Kasumi-1 (cell line): ENCODE measurements at regions not wholly inside any gene's neighbourhood (a gene's known extent, or its start where the extent isn't known, plus 50 kb on each side); places are given as distances from the start of the nearest gene placed in this dataset.
A peak's percentile ranks its signal among the peaks of the same experiment; 100 is the strongest.
"Not testable (repeated sequence)": the region's sequence is repeated elsewhere in the genome, so short reads cannot be mapped to it uniquely, and the experiment has no call there.

Experiments used
- DNase-seq, 2 experiments: peaks; one replicate each; lab custom pipeline; 2025; lab: John Stamatoyannopoulos, UW

DNA sequence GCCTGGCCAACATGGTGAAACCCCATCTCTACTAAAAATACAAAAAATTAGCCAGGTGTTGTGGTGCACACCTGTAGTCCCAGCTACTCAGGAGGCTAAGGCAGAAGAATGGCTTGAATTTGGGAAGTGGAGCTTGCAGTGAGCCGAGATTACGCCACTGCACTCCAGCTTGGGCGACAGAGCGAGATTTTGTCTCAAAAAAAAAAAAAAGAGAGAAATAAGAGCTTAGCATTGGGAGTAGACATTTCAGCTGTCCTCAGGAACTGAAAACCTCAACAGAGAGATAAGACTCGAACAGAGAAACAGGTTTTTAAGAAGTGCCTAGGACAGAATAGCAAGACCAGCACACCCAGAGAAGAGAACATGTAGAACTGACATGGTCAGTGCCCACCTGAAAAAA lies 262.6 kb upstream of the RAB4A start:
- DNase-seq: not testable (repeated sequence)

DNA sequence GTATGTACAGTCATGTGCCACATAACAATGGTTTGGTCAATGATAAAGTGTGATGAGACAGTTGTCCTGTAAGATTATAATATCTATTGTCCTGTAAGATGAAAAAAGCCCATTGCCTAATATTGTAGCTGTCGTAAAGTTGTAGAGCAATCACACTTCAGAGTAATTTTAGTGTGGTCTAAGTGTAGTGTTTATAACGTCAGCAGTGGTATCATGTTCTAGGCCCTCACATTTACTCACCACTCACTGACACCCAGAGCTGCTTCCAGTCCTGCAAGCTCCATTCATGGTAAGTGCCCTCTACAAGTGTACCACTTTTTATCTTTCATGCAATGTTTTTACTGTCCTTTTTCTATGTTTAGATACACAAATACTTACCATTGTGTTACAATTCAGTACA lies 259.9 kb upstream of the RAB4A start:
- no peak for DNase-seq

DNA sequence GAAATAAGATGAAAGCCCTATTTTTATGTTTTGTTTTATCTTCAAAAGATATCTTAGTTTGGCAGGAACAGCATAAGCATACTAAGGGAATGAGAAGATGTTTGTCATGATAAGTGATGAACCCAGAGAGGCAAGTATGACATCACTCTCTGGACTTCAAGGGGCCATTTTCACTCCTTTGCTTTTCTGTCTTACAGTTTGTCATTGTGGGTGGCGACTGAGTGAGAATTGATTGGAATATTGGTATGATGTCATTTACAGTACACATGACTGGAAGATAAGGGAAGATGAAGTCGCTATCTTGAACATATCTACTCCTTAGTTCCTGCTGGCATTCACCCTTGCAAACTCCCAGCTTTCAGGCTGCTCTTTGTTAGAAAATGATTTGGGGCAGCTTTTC lies 258.1 kb upstream of the RAB4A start:
- DNase-seq: no peak

DNA sequence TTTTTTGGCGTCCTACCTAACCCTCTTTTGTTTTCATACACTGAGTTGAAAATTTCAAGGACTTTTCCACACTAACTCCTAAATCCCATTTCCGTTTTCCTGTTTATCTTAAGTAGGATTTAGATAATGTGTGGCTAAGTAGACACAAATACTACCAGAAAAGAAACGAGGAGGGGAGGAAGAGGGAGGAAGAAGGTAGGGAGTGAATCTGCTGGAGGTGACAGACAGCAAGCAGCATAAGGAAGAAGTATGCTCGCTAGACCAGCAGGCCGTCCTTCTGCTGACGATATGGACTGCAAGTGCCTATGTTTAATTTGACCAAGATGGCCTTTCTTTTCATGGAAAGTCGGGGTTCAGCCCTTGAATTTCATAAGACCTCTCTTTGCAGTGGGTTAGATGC lies 256.9 kb upstream of the RAB4A start:
- DNase-seq: no peak

DNA sequence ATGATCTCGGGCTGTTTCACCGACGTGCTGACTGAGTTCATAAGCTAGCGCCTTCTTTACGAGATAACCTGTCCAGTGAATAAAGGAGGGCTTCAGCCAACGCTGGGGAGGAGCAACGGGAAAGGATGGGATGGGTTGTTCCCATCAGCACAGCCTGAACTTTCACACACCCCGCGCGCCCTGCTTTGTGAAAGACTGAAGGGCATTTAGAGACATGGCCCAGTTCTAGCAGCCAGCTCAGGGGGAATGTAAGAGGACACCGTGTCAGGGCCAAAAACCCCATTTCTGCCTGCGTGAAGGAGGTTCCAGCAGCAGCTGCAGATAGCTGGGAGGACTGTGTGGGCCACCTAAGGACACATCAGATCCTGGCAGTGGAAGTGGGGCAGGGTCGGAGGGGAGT lies 255.1 kb upstream of the RAB4A start:
- no peak for DNase-seq

DNA sequence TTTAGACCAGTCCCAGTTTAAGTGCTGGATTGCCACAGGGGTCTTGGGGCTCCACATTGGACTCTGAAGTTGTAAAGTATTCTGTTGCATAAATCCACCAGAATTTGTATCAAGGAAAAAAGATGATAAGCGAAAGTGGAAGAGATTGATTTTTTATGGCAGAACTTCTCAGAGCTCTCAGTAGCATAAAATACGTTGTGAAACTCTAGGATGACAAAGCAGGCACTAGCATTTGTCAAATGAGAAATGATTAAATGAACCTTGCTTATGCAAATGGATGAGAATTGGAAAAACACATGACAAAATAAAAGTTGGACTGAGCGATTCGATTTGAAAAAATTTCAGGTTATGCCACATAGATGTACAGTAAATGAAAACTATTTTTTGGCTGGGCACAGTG lies 253.8 kb upstream of the RAB4A start:
- no peak for DNase-seq

- DNase-seq: no peak
These were observed 252.1 kb upstream of the RAB4A start for GRCh38 chr1:229018674-229019295.

DNA sequence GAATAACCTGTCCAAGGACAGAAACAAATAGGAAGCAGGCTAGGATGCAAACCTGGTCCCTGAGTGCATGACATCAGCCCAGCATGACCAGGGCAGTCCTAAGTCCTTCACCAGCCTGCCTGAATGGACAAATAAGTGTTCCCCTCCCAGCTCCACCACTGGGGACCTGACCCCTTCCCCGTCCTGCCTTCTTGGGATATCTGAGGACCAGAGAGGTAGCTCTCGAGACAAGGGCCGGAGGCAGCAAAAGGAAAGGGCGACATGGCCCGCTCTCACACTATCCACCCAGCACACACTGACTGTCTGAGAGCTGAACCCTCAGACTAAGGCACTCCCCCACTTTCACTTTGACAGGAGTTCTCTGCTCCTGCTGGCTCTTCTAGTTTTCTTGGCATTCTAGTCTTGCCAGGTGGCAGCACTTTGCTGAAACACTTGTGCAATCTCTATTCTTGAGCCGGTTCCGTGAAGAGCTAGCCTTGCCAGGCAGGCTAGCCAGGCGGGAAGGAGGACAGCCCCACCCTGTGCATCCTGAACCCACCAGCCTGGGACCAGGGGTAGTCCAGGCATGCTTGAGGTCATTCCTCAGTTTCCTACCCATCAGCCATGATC lies 251.1 kb upstream of the RAB4A start:
- no peak for DNase-seq

DNA sequence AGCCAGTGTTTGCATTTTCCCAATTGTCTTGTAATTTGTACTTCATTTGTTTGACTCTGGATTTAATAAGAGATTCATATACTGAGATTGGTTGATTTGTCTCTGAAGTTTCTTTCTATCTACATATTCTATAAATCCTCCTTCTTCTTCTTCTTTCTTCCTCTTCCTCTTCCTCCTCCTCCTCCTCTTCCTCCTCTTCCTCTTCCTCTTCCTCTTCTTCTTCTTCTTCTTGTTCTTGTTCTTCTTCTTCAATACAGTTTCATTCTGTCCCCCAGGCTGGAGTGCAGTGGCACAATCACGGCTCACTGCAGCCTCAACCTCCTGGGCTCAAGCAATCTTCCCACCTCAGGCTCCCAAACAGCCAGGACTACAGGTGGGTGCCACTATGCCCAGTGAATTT lies 249.9 kb upstream of the RAB4A start:
- DNase-seq: not testable (repeated sequence)

DNA sequence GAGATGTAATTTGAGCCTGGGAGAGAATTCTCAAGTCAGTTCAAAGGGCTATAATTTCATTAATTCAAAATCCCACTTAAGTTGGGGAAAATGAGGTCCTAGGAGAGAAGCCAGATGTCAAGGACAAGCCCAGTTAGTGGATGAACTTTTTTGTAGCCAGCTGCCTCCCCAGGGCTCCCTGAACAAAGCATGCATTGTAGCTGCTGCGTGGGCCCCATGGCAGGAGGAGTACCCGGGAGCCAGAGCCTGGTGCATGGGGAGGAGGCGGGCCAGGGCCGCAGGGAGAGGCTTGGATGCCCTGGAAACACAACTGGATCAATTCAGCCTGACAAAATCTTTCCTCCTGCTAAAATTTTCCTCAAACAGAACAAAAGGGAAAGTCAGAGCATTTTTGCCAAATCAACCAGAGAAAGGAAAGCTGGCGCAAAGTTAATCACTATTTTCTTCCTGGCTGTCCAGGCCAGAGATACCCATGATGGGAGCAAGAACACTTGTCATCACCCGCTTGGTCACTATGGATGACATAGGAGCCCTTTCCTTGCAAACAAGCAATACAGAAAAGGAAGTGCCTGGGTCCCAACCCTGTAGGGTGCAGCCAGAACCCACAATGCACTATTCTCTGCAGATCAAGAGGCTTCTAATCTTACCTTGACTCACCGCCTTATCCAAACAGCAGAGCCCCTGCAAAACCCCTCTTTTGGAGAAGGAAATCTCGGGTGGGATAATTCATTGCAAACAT lies 248.1 kb upstream of the RAB4A start:
- DNase-seq: peak; percentile 18 to 22

- peak; percentile 84 to 86 for DNase-seq
These were observed 247.1 kb upstream of the RAB4A start for GRCh38 chr1:229023651-229024300.

- peak; percentile 62 to 74 for DNase-seq
These were observed 246.3 kb upstream of the RAB4A start for GRCh38 chr1:229024528-229025130.

GRCh38 chr1:229025576-229025975 lies 245.3 kb upstream of the RAB4A start:
- DNase-seq: no peak

DNA sequence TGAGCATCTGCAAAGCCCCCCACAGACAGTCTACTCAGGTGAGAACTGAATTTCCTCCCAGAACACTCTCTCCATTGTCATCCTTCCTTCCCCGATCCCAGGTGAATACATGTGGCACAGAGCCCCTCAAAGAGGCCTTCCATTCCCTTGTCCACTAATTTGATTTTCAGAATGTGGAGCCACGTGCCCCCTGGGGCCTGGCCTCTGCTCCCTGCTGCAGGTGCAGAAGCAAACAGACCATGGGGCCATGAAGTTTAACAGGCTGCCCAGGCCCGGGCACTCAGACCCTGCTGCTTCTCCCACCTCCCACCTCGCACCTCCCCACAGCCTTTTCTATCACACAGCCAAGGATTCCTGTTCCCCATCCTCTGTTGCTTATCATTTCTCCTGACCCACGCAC lies 243.8 kb upstream of the RAB4A start:
- DNase-seq: no peak

GRCh38 chr1:229027622-229028182 lies 243.2 kb upstream of the RAB4A start:
- DNase-seq: peak; percentile 83 to 89

GRCh38 chr1:229028544-229028943 lies 242.4 kb upstream of the RAB4A start:
- peak in 1 of 2 experiments; percentile 15 for DNase-seq

DNA sequence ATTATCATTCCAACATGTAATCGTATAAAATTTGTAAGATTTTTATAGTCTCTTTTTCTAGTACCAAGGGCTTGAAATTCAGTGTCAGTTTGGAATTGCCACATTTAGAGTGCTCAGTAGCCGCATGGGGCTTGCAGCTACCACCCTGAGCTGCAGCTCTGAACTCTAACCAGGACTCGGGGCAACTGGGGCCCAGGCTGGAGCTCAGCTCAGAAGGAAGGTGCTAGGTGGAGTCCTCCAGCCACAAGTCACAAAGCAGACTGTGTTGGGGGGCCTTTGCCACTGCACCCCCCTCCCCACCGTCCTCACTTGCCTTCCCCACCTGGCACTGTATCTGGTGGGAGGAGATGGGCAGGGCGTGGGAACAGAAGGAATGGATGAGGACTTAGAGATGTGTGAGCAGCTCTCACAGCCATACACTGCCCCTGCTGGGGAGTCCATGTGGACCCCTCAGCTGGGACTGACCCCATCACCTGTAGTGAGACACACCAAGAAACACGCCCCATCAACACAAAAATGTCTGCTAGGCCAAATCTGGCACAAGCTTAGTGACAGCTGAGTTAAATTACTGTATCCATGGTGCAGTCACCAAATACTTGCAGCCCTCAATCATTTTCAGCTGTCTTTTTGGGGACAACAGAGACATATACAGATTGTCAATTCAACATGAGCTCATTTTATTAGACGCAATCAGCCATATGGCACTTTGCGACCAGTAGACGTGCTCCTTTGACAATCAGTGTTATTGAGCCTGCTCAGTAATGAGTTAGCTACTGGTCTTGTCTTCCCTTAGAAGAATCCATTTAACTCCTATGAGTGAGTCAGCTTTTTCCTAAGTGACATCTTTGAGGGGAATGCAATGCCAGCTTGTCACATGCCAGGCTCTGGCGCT lies 241.7 kb upstream of the RAB4A start:
- DNase-seq: no peak

GRCh38 chr1:229029879-229030235 lies 241.1 kb upstream of the RAB4A start:
- no peak for DNase-seq

DNA sequence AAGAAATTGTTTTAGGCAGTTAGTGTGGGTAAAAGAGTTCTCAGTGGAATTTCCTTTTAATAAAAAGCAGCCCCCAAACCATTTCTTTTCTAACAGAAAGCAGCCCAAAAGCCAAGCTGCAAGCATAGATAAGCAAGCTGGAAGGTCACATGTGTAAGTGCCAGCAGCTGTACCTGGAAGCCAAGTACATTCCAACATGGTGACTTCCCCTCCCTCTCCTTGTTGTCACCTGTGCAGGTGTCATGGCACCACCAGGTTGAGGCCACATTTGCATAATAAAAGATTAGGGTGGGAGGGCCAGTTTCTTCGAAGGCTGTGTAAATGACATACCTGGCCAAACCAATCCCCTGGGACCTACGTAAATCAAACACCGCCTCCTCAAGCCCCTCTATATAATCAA lies 240.3 kb upstream of the RAB4A start:
- no peak for DNase-seq

DNA sequence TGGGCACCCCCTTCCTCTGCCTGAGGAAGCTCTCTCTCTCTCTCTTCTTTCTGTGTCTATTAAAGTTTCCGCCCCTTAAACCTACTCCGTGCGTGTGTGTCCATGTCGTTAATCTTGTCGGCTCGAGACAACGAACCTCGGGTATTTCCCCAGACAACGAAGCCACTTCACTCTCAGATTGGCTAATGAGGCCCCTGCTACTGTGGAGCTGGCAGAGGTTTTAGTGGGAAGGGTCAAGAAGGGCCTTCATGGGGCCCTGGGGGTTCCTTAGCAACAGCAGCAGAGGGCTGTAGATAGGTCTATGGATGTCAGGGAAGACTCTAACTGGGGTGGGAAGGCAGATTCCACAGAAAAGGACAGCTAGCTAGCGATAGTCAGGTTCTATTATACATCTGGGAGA lies 239.8 kb upstream of the RAB4A start:
- DNase-seq: no peak
